GM15510 (cell line): ENCODE measurements at regions not wholly inside any gene's neighbourhood (a gene's known extent, or its start where the extent isn't known, plus 50 kb on each side); places are given as distances from the start of the nearest gene placed in this dataset.

Experiments used
- POLR2A ChIP-seq: IDR thresholded peaks from 3 replicates; pipeline ENCODE4 v1.6.1; 2011; ENCODE audit warnings: borderline replicate concordance; ENCODE audit not compliant: insufficient read length; ENCODE audit errors: extremely low read depth

DNA sequence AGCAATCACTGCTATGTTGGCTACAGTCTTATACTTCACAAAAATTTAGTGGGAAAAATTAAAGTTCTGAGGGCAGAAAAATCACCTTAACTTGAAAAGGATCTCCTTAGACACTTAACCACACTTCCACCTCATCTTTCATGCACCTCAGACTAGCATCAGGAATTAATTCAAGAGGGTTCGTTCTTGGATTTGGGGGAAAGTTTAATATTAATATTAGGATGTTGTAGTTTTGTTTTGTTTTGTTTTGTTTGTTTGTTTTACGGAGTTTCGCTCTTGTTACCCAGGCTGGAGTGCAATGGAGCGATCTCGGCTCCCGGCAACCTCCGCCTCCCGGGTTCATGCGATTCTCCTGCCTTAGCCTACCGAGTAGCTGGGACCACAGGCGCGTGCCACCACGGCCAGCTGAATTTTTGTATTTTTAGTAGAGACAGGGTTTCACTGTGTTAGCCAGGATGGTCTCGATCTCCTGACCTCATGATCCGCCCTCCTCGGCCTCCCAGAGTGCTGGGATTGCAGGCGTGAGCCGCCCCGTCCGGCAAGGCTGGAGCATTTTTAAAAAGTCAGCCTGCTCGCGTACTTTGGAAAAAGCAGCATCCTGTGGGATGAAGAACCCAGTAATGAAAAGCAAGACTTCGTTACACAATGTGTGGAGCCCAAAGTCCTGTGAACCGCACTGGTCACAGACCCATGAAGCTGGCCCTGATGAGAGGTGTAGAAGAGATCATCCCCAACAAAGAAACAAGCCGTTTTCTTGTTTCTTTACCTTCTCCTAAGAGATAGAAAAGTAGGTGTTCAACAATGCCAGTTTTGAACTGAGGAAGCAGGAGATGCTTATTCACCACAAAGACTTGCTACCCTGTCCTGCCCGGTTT, 194.9 kb downstream of the GPX5 start:
- TF ChIP-seq POLR2A, result no peak

DNA sequence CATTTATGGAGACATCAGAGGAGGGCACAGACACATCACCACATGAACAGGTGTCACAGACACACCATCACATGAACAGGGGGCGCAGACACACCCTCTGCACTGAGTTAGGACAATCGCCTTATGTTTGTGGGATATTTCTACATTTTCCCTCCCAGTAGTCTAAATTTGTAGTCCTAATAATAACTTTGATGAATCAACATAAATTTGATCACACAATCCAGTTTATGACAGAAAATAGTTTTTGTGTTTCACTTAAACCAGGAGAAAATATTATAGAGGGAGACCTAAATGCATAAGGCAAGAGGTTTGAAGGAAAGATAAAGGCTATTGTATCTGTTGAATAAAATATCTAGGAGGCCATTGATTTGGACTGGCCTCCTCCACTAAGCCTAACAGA, 195.7 kb downstream of the GPX5 start:
- no peak for TF ChIP-seq POLR2A

DNA sequence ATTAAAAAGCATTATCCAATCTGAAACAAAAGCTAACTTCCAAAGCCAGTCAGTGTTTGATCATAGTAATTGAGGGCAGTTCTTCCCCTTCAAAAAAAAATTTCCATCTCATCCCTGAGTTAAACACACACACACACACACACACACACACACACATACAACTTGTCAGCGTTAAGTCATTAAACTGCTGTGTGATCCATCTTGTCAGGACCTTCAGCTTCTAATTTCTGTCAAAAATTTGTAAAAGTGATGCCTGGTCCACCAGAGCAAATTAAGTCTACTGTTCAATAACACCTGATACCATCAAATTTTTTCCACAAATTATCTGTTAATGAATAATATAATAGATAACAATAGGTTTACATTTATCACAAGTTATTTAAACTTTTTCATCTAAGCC, 198.7 kb downstream of the GPX5 start:
- TF ChIP-seq POLR2A, result no peak

DNA sequence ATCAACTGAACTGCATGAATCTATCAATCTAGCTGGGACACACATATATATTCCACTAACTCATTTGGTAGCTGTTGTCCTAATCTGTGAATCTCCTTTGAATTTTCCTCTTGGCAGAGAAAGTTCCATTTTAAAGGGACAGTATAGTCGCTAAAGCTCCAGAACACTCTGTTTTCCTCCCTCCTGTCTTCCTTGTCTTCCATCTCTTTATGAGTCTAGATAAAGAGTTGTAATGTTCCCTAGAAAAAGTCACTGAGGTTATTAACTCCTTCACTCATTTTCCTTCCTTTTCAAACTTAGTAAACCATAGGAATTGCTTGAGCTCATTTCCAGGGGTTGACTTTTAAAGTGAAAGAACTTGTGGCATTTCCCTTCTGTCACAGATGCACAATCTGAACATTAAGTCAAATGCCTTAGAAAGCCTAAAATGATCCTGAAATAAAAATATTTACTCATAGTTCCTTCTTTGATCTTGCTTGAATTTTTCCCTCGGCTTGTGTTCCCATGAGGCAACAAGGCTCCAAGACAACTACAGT, 198.4 kb downstream of the TRIM27 start:
- no peak for TF ChIP-seq POLR2A

DNA sequence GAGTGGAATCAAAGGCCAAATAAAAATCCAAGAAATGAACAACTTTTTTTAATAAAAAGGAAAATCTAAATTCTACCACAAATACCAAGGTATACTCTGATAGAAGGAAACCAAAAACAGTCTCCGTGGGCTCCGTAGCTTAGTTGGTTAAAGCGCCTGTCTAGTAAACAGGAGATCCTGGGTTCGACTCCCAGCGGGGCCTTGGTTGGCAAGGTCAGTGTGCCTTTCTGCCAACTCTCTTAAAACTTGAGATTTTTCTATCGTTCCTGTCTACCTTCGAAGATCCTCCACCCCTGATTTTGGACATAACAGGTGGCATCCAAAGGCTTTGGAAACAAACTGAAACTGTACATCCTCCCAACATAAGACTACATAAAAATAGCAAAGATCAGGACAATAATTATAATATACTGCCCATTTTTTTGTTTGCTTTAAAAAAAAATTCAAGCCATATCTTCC, 197.9 kb downstream of the TRIM27 start:
- TF ChIP-seq POLR2A, result no peak

DNA sequence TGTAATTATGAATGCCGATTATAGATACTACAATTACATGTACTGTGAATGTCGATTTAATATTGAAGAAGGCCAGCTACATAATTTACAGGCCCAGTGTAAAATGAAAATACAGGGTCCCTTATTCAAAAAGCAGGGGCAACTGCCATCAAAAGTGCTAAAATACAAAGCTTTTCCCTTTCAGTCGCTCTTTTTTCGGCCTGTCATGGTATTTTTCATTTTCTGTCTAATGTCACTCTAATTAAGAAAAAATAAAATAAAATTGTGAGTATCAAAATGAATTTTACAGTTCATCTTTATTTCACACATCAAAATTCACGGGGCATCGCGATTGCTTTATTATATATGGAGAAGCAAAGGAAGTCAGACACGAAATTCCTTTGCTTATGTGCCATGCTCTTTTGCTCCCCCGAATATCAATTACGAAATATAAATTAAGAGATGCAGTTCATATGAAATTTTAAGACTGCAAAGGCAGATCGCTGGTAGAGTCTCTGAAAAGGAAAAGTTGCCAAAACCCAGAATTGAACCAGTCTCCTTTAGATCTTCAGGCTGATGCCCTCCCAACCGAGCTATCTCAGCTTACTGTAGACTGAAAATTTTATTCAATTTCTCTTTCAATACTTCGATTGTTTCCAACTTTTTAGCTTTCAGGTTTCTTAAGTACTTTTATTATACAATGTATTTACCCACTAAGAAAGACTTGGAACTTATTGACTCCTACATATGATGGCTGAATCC, 197.0 kb downstream of the TRIM27 start:
- TF ChIP-seq POLR2A, result no peak

DNA sequence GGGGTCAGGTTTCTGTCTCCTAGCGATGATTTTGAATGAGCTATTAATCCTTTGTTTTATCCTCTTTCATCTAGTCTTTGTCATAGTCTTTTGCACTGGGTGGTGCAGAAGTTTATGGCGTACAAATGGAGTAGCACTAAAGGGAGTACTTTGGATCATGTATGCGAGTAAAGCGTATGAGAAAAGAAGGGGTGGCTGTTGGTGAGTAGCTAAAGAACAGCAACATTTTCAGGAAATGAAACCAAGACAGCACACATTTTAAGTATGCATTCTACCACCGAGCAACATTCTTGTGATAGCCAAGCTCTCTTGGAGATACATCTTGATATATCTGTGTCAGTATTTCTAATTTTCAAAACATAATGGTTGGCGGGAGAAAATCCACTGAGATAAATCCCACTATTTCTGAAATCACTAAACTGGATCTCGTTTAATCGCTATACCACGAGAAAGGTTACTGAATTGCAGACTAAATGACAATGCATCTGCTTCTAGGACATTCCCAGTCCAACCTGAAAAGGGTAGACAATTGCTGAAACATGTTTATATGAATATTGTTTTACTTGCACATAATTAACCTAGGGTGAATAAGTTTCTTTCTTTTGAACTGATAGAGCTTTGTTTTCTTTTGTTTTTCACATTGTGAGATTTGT, 196.1 kb downstream of the TRIM27 start:
- no peak for TF ChIP-seq POLR2A

DNA sequence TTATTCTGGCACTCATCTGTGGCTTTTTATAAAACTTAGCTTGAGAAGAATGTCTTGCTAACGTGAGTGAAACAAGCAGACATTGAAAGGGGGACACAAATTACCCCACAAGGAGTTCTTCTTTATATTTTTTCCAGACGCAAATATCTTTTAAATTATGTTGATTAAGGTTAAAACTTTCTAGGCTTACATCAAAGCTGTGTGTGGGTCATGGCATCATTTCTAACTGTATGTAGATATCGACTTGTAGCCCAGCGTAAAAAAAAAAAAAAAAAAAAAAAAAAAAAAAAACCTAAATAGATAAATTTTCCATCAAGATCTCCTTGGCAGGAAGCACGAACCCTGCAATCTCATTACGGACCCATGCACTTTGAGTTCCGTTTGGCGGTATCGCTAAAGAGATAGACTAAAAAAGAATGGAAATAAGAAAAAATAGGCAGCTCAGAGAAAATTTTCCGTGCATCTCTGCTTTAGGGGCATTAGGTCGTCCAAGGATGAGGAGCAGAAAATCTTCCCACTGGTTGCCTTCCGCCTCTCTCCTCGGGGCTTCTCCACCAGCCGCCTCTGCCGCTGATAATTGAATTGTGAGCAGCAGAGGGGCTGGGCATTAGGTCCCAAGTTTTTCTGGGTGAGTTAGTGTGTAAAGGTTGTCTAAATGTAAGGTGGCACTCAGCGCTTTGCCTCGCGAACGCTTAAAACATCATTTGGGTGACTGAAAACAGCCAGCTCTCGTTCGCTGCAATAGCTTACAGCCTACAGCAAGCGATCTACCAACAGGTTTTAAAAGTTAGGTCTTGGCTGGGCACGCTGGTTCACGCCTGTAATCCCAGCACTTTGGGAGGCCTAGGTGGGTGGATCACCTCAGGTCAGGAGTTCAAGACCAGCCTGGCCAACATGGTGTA, 194.0 kb downstream of the TRIM27 start:
- no peak for TF ChIP-seq POLR2A

DNA sequence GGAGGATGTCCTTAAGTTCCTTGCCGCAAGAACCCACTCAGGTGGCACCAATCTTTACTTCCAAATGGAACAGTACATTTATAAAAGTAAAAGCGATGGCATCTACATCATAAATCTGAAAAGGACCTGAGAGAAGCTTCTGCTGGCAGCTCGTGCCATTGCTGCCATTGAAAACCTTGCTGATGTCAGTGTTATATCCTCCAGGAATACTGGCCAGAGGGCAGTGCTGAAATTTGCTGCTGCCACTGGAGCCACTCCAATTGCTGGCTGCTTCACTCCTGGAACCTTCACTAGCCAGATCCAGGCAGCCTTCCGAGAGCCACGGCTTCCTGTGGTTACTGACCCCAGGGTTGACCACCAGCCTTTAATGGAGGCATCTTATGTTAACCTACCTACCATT, 191.7 kb downstream of the TRIM27 start:
- no peak for TF ChIP-seq POLR2A

DNA sequence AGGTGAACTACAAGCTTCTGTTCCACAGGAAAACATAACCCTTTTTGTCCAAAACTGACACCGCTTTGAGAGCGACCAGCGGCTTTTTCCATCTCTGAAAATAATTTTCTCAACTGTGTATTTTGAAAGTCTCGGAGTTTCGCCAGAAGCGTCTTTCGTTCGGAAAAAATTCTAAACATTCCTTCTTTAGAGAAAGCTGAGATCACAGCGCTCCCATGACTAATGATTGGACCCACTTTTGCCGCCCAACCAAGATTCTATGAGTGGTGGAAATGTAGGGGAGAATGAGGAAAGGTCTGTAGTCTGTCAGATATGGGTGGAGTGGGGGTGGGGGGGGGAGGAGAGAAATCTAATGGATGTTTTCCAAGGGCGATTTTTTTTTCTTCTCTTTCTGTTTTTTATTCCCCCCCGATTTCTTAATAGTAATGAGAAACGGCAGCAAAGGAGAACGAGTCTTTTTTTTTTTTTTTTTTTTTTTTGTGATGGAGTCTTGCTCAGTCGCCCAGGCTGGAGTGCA, 189.3 kb downstream of the TRIM27 start:
- TF ChIP-seq POLR2A, result no peak

DNA sequence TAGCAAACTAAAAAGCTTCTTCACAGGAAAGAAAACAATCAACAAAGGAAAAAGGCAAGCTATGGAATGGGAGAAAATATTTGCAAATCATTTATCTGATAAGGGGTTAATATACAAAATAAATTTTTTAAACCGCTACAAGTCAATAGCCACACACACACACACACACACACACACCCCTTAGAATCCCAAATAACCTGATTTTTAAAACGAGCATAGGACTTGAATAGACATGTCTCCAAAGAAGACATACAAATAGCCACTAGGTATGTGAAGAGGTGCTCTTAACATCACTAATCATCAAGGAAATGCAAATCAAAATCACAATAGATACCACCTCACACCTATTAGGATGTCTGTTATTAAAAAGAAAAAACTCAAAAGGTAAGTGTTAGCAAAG, 187.7 kb downstream of the TRIM27 start:
- no peak for TF ChIP-seq POLR2A

DNA sequence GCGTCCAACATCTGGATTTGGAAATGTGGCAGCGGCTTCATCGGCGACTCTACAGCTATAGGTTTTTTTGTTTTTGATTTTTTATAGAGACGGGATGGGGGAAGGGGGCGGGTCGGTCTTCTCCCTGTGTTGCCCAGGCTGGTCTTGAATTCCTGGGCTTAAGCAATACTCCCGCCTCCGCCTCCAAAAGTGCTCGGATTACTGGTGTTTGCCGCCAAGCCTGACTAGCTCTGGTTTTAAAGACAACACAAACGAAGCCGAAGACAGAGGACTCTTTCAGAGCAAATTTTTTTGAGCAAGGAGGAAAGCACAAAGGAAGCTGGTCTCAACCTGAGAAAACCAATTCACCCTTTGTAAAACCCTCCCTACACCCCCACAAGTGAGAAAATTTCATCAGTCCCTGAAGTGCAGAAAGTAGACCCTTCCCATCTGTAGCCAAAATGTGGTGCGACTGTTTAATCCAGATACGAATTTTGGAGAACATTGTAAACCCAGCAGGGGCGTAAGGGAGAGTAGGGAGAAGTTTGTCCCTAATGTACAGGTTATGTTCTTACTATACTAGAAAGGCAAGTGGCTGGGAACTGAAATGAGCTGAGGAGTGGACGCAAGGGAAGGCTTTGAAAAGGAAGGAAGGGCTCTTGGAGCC, 185.9 kb downstream of the TRIM27 start:
- no peak for TF ChIP-seq POLR2A

DNA sequence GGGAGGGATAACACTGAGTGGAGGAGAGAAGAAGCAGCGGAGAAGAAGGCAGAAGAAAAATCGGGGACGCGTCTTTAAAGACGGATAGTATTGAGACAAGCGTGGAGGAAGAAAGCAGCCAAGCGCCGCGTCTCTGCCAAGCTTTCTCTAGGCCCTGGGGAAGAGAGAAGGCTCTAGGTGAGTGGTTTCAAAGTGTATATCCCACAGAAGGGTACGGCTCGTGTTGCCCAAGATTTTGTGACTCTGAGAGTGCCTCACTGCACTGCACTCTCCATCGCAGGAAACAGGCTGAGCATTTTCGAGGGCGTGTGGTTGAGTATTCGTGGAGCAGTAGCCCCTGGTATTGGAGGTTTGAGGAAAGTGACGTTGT, 185.4 kb downstream of the TRIM27 start:
- TF ChIP-seq POLR2A, result no peak
